ENCODE measurements at regions not wholly inside any gene's neighbourhood (a gene's known extent, or its start where the extent isn't known, plus 50 kb on each side); places are given as distances from the start of the nearest gene placed in this dataset.

DNA sequence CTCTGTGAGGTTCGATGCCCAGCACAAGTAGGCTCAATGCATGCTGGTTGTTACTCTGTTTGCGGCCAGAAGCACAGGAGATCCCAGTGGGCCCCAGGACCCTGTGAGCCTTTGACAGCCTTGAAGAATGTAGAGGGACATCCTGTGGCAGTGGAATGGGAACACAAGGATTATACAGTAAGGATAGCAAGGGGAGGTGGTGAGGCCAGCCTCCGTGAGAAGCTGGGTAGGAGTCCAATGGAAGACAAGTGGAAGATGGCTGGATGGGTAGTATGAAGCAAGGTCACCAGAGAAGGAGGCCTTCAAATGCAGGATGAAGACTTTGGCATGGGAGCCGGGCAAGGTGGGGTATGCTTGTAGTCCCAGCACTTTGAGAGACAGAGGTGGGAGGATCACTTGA, 622.9 kb upstream of the CDH4 start:
- Mint-ChIP-seq H3K9me3 (ENCODE audit: unreplicated experiment) (no peaks in the 10 kb centered on the region), H3K4me1 (ENCODE audit: insufficient read depth, unreplicated experiment) (no peaks in the 10 kb centered on the region), H3K36me3 (ENCODE audit: insufficient read depth, unreplicated experiment) (no peaks in the 10 kb centered on the region), H3K27me3 (ENCODE audit: insufficient read depth, unreplicated experiment) (peaks cover 50% of the 10 kb centered on the region), H3K27ac (ENCODE audit: low read depth, unreplicated experiment) (no peak overlapping the region), H3K4me3 (ENCODE audit: unreplicated experiment) (no peak overlapping the region)
- BruUV-seq (replicated peaks), result no TSS peak
- DNase-seq (ENCODE audit: unreplicated experiment), result no peak
- CTCF ChIA-PET, result interaction anchor here (0.6 kb wide), 1 partner anchor 10 kb away, joined by 5 read pairs; no protein-coding TSS in a partner anchor
- intact Hi-C loops (cut with micrococcal nuclease), result no loop called here
- POLR2A ChIA-PET, result no interaction called here
- TF ChIP-seq, protein P1, sequence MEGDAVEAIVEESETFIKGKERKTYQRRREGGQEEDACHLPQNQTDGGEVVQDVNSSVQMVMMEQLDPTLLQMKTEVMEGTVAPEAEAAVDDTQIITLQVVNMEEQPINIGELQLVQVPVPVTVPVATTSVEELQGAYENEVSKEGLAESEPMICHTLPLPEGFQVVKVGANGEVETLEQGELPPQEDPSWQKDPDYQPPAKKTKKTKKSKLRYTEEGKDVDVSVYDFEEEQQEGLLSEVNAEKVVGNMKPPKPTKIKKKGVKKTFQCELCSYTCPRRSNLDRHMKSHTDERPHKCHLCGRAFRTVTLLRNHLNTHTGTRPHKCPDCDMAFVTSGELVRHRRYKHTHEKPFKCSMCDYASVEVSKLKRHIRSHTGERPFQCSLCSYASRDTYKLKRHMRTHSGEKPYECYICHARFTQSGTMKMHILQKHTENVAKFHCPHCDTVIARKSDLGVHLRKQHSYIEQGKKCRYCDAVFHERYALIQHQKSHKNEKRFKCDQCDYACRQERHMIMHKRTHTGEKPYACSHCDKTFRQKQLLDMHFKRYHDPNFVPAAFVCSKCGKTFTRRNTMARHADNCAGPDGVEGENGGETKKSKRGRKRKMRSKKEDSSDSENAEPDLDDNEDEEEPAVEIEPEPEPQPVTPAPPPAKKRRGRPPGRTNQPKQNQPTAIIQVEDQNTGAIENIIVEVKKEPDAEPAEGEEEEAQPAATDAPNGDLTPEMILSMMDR (IDR thresholded peaks at IDR 0.05; ENCODE audit: unreplicated experiment), result no peak

GRCh38 chr20:60630609-60631008, 621.5 kb upstream of the CDH4 start:
- H3K27me3 Mint-ChIP-seq (ENCODE audit: insufficient read depth, unreplicated experiment), result peaks cover 49% of the 10 kb centered on the region
- no peaks in the 10 kb centered on the region for H3K36me3 Mint-ChIP-seq (ENCODE audit: insufficient read depth, unreplicated experiment)
- H3K27ac Mint-ChIP-seq (ENCODE audit: low read depth, unreplicated experiment), result no peak overlapping the region
- intact Hi-C loops (cut with micrococcal nuclease), result no loop called here
- H3K9me3 Mint-ChIP-seq (ENCODE audit: unreplicated experiment), result no peaks in the 10 kb centered on the region
- POLR2A ChIA-PET, result no interaction called here
- H3K4me3 Mint-ChIP-seq (ENCODE audit: unreplicated experiment), result no peak overlapping the region
- H3K4me1 Mint-ChIP-seq (ENCODE audit: insufficient read depth, unreplicated experiment), result no peaks in the 10 kb centered on the region
- BruUV-seq (replicated peaks), result no TSS peak
- CTCF ChIA-PET, result interaction anchor here (0.7 kb wide), 1 partner anchor 552 kb away, joined by 4 read pairs; no protein-coding TSS in a partner anchor
- TF ChIP-seq, protein P1 (IDR thresholded peaks at IDR 0.05; ENCODE audit: unreplicated experiment), result no peak
- no peak for DNase-seq (ENCODE audit: unreplicated experiment)

- peaks cover 60% of the 10 kb centered on the region for H3K27me3 Mint-ChIP-seq (ENCODE audit: insufficient read depth, unreplicated experiment)
- intact Hi-C loops (cut with micrococcal nuclease), result no loop called here
- H3K27ac Mint-ChIP-seq (ENCODE audit: low read depth, unreplicated experiment), result no peak overlapping the region
- H3K9me3 Mint-ChIP-seq (ENCODE audit: unreplicated experiment), result no peaks in the 10 kb centered on the region
- no TSS peak for BruUV-seq (replicated peaks)
- TF ChIP-seq, protein P1 (IDR thresholded peaks at IDR 0.05; ENCODE audit: unreplicated experiment), result no peak
- H3K4me1 Mint-ChIP-seq (ENCODE audit: insufficient read depth, unreplicated experiment), result no peaks in the 10 kb centered on the region
- ChIA-PET POLR2A (no interaction called here), CTCF (interaction anchor here (0.7 to 1.0 kb wide), 2 partner anchors 421 to 677 kb away, joined by 3 read pairs; no protein-coding TSS in a partner anchor)
- H3K36me3 Mint-ChIP-seq (ENCODE audit: insufficient read depth, unreplicated experiment), result no peaks in the 10 kb centered on the region
- no peak overlapping the region for H3K4me3 Mint-ChIP-seq (ENCODE audit: unreplicated experiment)
- DNase-seq (ENCODE audit: unreplicated experiment), result no peak
Observed at GRCh38 chr20:60631585-60632287, 620.3 kb upstream of the CDH4 start.

- Mint-ChIP-seq H3K4me3 (ENCODE audit: unreplicated experiment) (no peak overlapping the region), H3K4me1 (ENCODE audit: insufficient read depth, unreplicated experiment) (no peaks in the 10 kb centered on the region), H3K27ac (ENCODE audit: low read depth, unreplicated experiment) (no peak overlapping the region), H3K36me3 (ENCODE audit: insufficient read depth, unreplicated experiment) (no peaks in the 10 kb centered on the region), H3K9me3 (ENCODE audit: unreplicated experiment) (no peaks in the 10 kb centered on the region), H3K27me3 (ENCODE audit: insufficient read depth, unreplicated experiment) (peaks cover 66% of the 10 kb centered on the region)
- DNase-seq (ENCODE audit: unreplicated experiment), result no peak
- CTCF ChIA-PET, result interaction anchor here (0.7 to 1.0 kb wide), 2 partner anchors 422 to 676 kb away, joined by 3 read pairs; no protein-coding TSS in a partner anchor
- intact Hi-C loops (cut with micrococcal nuclease), result no loop called here
- TF ChIP-seq, protein P1 (IDR thresholded peaks at IDR 0.05; ENCODE audit: unreplicated experiment), result no peak
- no TSS peak for BruUV-seq (replicated peaks)
- POLR2A ChIA-PET, result no interaction called here
Observed at GRCh38 chr20:60632391-60633262, 619.4 kb upstream of the CDH4 start.
